Pancreas (tissue), 10 donors: ENCODE measurements at regions not wholly inside any gene's neighbourhood (a gene's known extent, or its start where the extent isn't known, plus 50 kb on each side); places are given as distances from the start of the nearest gene placed in this dataset.

ENCODE experiments used
- ATAC-seq, 4 donors: fragments of 200-7000 bp; cut with Tn5 transposase; one replicate each; pipeline versions ENCODE4 v1.8.0 to v1.9.1; 2020; ENCODE audit warnings: mild to moderate bottlenecking in 4 of 4, moderate library complexity in 4 of 4
- DNase-seq, 6 donors: peaks; one replicate each; pipeline ENCODE4 v3.0.0-alpha.2; 2020
- FAIRE-seq: peaks from 2 replicates; lab custom pipeline; 2012; peaks lifted over from hg19 to GRCh38; lab: Jason Lieb, UNC
- H3K27ac ChIP-seq, 4 donors: fragments of 200-600 bp; sonication (generic); 1 replicate in 3 of 4; 2 replicates in 1 of 4; pipeline versions ENCODE4 v1.5.0 to v1.8.0; 2020
- H3K27me3 ChIP-seq, 4 donors: fragments of 200-600 bp; one replicate each; pipeline ENCODE4 v1.8.0; 2021
- H3K36me3 ChIP-seq, 3 donors: fragments of 200-600 bp; sonication (generic) in 1 of 3; one replicate each; pipeline versions ENCODE4 v1.5.0 to v1.8.0; 2020 to 2021
- H3K4me1 ChIP-seq, 3 donors: fragments of 200-600 bp; one replicate each; pipeline ENCODE4 v1.8.0; 2021
- H3K4me3 ChIP-seq, 4 donors: fragments of 200-600 bp; sonication (generic) in 2 of 4; one replicate each; pipeline versions ENCODE4 v1.5.0 to v1.8.0; 2020 to 2021
- H3K9me3 ChIP-seq, 4 donors: fragments of 200-600 bp; one replicate each; pipeline ENCODE4 v1.8.0; 2021
- WGBS, 2 donors: extraction: QIAGEN DNeasy Blood & Tissue Kit; methylation state at CpG; one replicate each; pipeline ENCODE4 v1.1.7; 2013; 5-methylcytosine and 5-hydroxymethylcytosine counted together
- intact Hi-C, 3 donors: fragments of 100-400 bp; cut with DNase I; formaldehyde crosslinking; loops; one replicate each; pipeline versions ENCODE4 v1.11.1 to v1.14.2; 2022
- TF ChIP-seq, protein P1 (sequence below), 4 donors: fragments of 200-600 bp; sonication (generic) in 3 of 4; IDR thresholded peaks; one replicate each; pipeline versions ENCODE4 v1.5.0 to v1.8.0; 2021; ENCODE audit warnings: antibody characterized with exemption in 4 of 4
- donor health status: healthy with polysubstance abuse.
- donor health status: DM: no; HTN: no; CAD: no; lungs with moderate emphysema.
- donor health status: DM: no; HTN: no; CAD: no.
- donor health status: control.
- donor health status: control.
- donor health status: Bipolar disorder and iron deficiency.
- donor health status: DM: yes; HTN: yes; CAD: no.
- donor health status: DM: no; HTN: no; CAD: no.
- donor health status: DM: no; HTN: no; CAD: no.
- donor health status: DM: yes; HTN: yes; CAD: no.

- intact Hi-C loops = no loop called here
- no peaks in the 10 kb centered on the region for H3K27me3 ChIP-seq
- H3K27ac ChIP-seq = no peak overlapping the region
- ATAC-seq = no peak
- H3K4me3 ChIP-seq = no peak overlapping the region
- H3K4me1 ChIP-seq = peaks cover 0 to 4% (median 0%) of the 10 kb centered on the region in 3 donors
- no peaks in the 10 kb centered on the region for H3K9me3 ChIP-seq
- H3K36me3 ChIP-seq = no peaks in the 10 kb centered on the region
- WGBS, 2 donors = 82 to 90% methylated on average over 2 of the region's 2 CpGs
- TF ChIP-seq, protein P1, sequence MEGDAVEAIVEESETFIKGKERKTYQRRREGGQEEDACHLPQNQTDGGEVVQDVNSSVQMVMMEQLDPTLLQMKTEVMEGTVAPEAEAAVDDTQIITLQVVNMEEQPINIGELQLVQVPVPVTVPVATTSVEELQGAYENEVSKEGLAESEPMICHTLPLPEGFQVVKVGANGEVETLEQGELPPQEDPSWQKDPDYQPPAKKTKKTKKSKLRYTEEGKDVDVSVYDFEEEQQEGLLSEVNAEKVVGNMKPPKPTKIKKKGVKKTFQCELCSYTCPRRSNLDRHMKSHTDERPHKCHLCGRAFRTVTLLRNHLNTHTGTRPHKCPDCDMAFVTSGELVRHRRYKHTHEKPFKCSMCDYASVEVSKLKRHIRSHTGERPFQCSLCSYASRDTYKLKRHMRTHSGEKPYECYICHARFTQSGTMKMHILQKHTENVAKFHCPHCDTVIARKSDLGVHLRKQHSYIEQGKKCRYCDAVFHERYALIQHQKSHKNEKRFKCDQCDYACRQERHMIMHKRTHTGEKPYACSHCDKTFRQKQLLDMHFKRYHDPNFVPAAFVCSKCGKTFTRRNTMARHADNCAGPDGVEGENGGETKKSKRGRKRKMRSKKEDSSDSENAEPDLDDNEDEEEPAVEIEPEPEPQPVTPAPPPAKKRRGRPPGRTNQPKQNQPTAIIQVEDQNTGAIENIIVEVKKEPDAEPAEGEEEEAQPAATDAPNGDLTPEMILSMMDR (IDR thresholded peaks at IDR 0.05) = no peak
- no peak for FAIRE-seq
- no peak for DNase-seq
Measured at GRCh38 chr5:98638111-98638510, 135.4 kb upstream of the RGMB start.

- intact Hi-C loops = no loop called here
- Histone ChIP-seq H3K27me3 (no peaks in the 10 kb centered on the region), H3K4me3 (no peak overlapping the region), H3K36me3 (no peaks in the 10 kb centered on the region), H3K4me1 (peaks cover 0 to 4% (median 0%) of the 10 kb centered on the region in 3 donors), H3K9me3 (no peaks in the 10 kb centered on the region), H3K27ac (no peak overlapping the region)
- FAIRE-seq (no peak), DNase-seq (peak in 1 of 6 donors; percentile 15), ATAC-seq (peak in 3 of 4 donors; percentile 22 to 54 (median 29))
- TF ChIP-seq, protein P1 (IDR thresholded peaks at IDR 0.05) = no peak
- 47 to 71% methylated on average over 1 of the region's 1 CpG for WGBS, 2 donors
Measured at GRCh38 chr5:98638701-98639100, 134.8 kb upstream of the RGMB start.

GRCh38 chr5:98639274-98639673 is 134.2 kb upstream of the RGMB start:
- intact Hi-C loops = no loop called here
- Histone ChIP-seq H3K4me1 (peaks cover 0 to 4% (median 0%) of the 10 kb centered on the region in 3 donors), H3K4me3 (no peak overlapping the region), H3K27ac (no peak overlapping the region), H3K36me3 (no peaks in the 10 kb centered on the region), H3K27me3 (no peaks in the 10 kb centered on the region), H3K9me3 (no peaks in the 10 kb centered on the region)
- no peak for DNase-seq
- TF ChIP-seq, protein P1 (IDR thresholded peaks at IDR 0.05) = no peak
- ATAC-seq = no peak
- no peak for FAIRE-seq
- 76 to 86% methylated on average over 2 of the region's 2 CpGs for WGBS, 2 donors

DNA sequence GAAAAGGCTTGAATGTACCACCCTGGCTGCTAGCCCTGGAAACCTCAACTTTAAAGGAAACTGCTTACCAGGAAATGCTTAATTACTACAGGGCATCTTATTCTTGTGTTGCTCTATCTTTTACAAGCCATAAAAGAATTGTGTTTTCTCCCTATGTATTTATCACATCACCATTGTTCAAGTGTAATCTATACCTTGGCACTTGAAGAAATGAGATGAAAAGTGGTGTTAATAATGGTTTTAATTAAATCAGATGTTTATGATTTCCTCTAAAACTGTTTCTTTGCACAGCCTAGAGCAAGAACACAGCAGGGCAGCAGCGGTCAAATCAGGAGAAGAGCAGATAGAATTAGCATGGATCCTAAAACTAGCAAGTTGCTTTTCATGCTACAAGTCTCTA is 131.8 kb upstream of the RGMB start:
- H3K27me3 ChIP-seq = no peaks in the 10 kb centered on the region
- DNase-seq = no peak
- peaks cover 0 to 4% (median 0%) of the 10 kb centered on the region in 3 donors for H3K4me1 ChIP-seq
- no peak overlapping the region for H3K27ac ChIP-seq
- FAIRE-seq = no peak
- no peak for ATAC-seq
- H3K36me3 ChIP-seq = no peaks in the 10 kb centered on the region
- TF ChIP-seq, protein P1 (IDR thresholded peaks at IDR 0.05) = no peak
- intact Hi-C loops = no loop called here
- WGBS, 2 donors = 90 to 100% methylated on average over 1 of the region's 1 CpG
- H3K4me3 ChIP-seq = no peak overlapping the region
- no peaks in the 10 kb centered on the region for H3K9me3 ChIP-seq

DNA sequence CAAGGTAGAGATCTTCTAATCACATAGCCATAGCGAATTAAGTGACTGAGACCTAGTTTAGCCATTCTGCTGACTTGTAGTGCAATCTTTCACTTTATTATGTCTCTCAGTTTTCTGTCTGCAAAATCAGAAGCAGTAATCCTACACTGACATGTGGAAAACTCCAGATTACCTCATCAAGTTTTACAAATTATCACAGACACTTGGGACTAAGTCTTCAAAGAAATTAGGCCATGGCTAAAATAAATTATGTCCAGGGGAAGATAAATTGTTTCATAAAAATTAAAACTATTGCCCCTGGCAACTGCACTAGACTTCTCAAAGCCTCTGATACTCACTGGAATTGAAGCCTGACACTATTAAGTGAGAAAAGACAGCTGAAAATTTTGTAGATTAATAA is 129.9 kb upstream of the RGMB start:
- H3K4me3 ChIP-seq = no peak overlapping the region
- WGBS, 2 donors = 58 to 86% methylated on average over 1 of the region's 1 CpG
- H3K36me3 ChIP-seq = no peaks in the 10 kb centered on the region
- no peaks in the 10 kb centered on the region for H3K9me3 ChIP-seq
- no peak overlapping the region for H3K27ac ChIP-seq
- intact Hi-C loops = no loop called here
- DNase-seq = no peak
- H3K27me3 ChIP-seq = no peaks in the 10 kb centered on the region
- TF ChIP-seq, protein P1 (IDR thresholded peaks at IDR 0.05) = no peak
- no peak for ATAC-seq
- no peak for FAIRE-seq
- peaks cover 0 to under 1% (median 0%) of the 10 kb centered on the region in 3 donors for H3K4me1 ChIP-seq
